GM12872 (cell line): ENCODE measurements at regions not wholly inside any gene's neighbourhood (a gene's known extent, or its start where the extent isn't known, plus 50 kb on each side); places are given as distances from the start of the nearest gene placed in this dataset.

ENCODE experiments used
- CTCF ChIP-seq: IDR thresholded peaks from 3 replicates; pipeline ENCODE4 v1.5.1; 2011; ENCODE audit warnings: low read depth, mild to moderate bottlenecking, low read length, moderate library complexity; ENCODE audit not compliant: insufficient read depth

DNA sequence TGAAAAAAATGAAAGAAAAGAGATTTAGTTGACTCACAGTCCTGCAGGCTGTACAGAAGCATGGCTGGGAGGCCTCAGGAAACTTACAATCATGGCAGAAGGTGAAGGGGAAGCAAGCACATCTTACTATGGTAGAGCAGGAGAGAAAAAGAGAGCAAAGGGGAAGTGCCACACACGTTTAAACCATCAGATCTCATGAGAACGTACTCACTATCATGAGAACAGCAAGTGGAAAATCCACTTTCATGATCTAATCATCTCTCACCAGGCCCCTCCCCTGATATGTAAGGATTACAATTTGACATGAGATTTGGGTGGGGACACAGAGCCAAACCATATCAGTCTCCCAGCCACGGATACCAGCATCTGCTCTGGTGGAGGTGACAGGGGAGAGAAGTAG, 50.8 kb upstream of the CPOX start:
- TF ChIP-seq CTCF, result no peak

- TF ChIP-seq CTCF, result no peak
These were observed 51.6 kb upstream of the CPOX start for GRCh38 chr3:98645039-98645438.

- TF ChIP-seq CTCF, result no peak
These were observed 53.3 kb upstream of the CPOX start for GRCh38 chr3:98646680-98647079.

DNA sequence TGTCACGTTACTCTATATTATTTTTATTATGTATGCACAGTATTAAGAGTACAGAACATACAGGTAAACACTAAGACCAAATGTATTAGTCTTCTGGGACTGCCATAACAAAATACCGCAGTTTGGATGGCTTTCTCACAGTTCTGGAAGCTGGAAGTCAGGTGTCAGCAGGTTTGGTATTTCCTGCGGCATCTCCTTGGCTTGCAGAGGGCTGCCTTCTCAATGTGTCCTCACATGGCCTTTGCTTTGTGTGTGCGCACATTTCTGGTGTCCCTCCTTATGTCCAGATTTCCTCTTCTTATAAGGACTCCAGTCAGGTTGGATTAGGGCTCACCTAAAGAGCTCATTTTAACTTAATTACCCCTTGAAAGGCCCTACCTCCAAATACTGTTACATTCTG, 53.8 kb upstream of the CPOX start:
- TF ChIP-seq CTCF, result no peak

DNA sequence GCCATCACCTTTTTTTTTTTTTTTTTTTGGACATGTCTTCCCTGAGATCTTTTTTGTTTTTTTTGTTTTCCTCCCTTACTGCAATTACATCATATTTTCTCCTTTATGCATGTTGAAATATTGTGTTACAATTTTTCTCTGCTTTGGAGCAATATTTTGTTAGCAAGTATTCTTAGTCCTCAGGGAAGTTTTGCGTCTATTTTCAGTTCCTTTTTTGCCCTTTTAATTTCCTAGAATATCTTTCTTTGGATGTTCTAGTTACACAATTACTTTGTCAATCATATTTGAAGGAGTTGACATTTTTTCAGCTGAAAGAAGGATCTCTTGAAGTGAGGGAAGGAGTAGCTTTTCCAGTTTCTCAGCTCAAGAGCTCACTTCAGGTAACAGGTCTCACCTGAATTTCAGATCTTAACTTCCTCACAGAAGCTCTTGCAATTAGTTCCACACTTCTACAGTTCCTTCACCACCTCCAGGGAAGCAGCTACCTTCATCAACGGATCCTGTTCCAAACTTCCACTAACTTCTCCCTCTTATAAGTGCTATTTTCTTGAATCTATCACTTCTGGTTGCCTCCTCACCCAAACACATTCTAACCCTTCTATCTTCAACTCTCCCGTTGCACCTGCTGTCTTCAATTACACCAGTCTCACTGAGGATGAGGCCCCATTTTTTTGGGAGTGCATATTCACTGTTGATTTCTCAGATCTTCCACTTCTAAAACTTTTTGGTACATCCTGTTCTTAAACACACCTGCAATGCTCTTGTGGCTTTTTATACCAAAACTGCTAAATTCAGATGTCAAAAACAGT, 57.8 kb upstream of the CPOX start:
- TF ChIP-seq CTCF, result no peak

- TF ChIP-seq CTCF, result no peak
These were observed 58.3 kb upstream of the CPOX start for GRCh38 chr3:98651780-98652077.

GRCh38 chr3:98655666-98656065, 62.3 kb upstream of the CPOX start:
- no peak for TF ChIP-seq CTCF
